ENCODE measurements at regions not wholly inside any gene's neighbourhood (a gene's known extent, or its start where the extent isn't known, plus 50 kb on each side); places are given as distances from the start of the nearest gene placed in this dataset.
"Not testable (repeated sequence)": the region's sequence is repeated elsewhere in the genome, so short reads cannot be mapped to it uniquely, and the experiment has no call there.

DNA sequence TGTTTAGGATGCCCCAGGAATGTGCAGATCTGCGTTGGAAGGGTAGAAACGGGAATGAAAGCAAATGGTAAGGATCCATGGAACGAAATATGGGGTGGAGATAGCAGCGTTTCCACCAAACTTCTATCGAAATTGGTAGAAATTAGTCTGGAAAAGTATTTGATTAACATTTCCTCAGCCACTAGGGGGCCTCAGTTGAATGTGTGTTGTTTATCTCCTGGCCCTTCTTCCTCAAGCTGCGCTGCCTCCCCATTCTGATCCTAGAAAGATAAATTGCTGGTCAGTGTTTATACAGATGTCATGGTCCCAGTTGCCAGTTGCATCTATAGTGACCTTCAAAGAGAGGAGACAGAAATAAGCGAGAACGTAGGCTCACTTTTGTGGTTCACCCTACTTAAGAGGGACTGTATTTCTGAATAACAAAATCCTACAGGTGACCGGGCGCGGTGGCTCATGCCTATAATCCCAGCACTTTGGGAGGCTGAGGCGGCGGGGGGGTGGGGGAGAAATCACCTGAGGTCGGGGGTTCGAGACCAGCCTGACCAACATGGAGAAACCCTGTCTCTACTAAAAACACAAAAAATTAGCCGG lies 457.1 kb downstream of the SQOR start:
- Histone ChIP-seq H3K27ac (ENCODE audit: insufficient read depth, low read length) (no peak overlapping the region), H3K9me1 (ENCODE audit: insufficient read depth, low read length) (no peaks in the 10 kb centered on the region), H3K4me3 (ENCODE audit: insufficient read depth, low read depth, low read length) (no peak overlapping the region; the same call in 1 of the 2 replicates), H3K18ac (ENCODE audit: low read depth, low read length) (peak overlapping the region; percentile 43; the same call in 1 of the 2 replicates), H2AK5ac (ENCODE audit: low read depth, low read length) (no peak overlapping the region), H3K4me2 (ENCODE audit: low read depth, low read length) (peak overlapping the region; percentile 69; the same call in 1 of the 2 replicates), H2BK120ac (ENCODE audit: low read depth, low read length) (peak overlapping the region; percentile 80; the same call in 1 of the 2 replicates), H4K5ac (ENCODE audit: low read depth, low read length) (no peak overlapping the region), H2BK20ac (ENCODE audit: low read depth, low read length) (peak overlapping the region; percentile 82; the same call in 1 of the 2 replicates), H3K23ac (ENCODE audit: low read depth, low read length) (no peak overlapping the region), H3K79me1 (ENCODE audit: low read depth in 1 of 2, low read length in 2 of 2) (no peaks in the 10 kb centered on the region), H2AFZ (replicated peaks; ENCODE audit: low read length, poor library complexity) (no peak overlapping the region), H3K36me3 (ENCODE audit: control insufficient read depth, insufficient read depth, low read length) (no peaks in the 10 kb centered on the region), H3K14ac (replicated peaks; ENCODE audit: low read depth, low read length) (no peak overlapping the region), H3K27me3 (ENCODE audit: control insufficient read depth, insufficient read depth, low read length) (no peaks in the 10 kb centered on the region), H3K56ac (ENCODE audit: extremely low read depth, insufficient read depth, low read length) (0 out of 2 replicates have a peak overlapping the region, but pooled peaks have one; percentile 4), H4K91ac (ENCODE audit: insufficient read depth, low read depth, low read length) (no peak overlapping the region), H3K4me1 (ENCODE audit: control insufficient read depth, insufficient read depth, low read length) (0 out of 2 replicates have a peak, but pooled peaks cover 2% of the 10 kb centered on the region), H3K9me3 (ENCODE audit: control insufficient read depth, insufficient read depth, low read length) (peaks cover 3% of the 10 kb centered on the region; the same call in 1 of the 2 replicates), H3K9ac (ENCODE audit: low read depth, low read length) (no peak overlapping the region), H4K8ac (ENCODE audit: low read depth in 2 of 2, low read length in 2 of 2) (no peak overlapping the region), H2BK5ac (ENCODE audit: low read depth, low read length, poor library complexity, severe bottlenecking) (no peak overlapping the region), H2AK9ac (replicated peaks; ENCODE audit: low read depth, low read length, poor library complexity) (no peak overlapping the region), H2BK15ac (ENCODE audit: low read depth, low read length) (no peak overlapping the region), H3K4ac (ENCODE audit: low read depth, low read length) (0 out of 2 replicates have a peak overlapping the region, but pooled peaks have one; percentile 45), H4K20me1 (ENCODE audit: insufficient read depth, low read length) (no peaks in the 10 kb centered on the region)
- peak; percentile 47 for DNase-seq
- in situ Hi-C loops (cut with MboI; ENCODE audit: low sequenced_read_pairs): no loop called here
- WGBS, 2 experiments (ENCODE audit: extremely low coverage in 2 of 2, insufficient read length in 1 of 2): 20% methylated on average over 1 of the region's 16 CpGs; no CpG with 5 or more reads in 1 of the 2 experiments
- 0 out of 2 replicates have a peak, but pooled peaks have one; percentile 32 for ATAC-seq (ENCODE audit: low read depth)
- BruUV-seq (replicated peaks): no TSS peak
- peak; percentile 34; the same call in 1 of the 2 replicates for TF ChIP-seq SMC3 (IDR thresholded peaks at IDR 0.05; ENCODE audit: low read depth, low read length)
- TF ChIP-seq CTCF (conservative IDR thresholded peaks at IDR 0.05; ENCODE audit: low read depth, low read length): peak; percentile 48
- peak; percentile 60 for TF ChIP-seq RAD21 (IDR thresholded peaks at IDR 0.05; ENCODE audit: low read length)
- no peak for TF ChIP-seq MAZ (IDR thresholded peaks at IDR 0.05; ENCODE audit: borderline replicate concordance, low read depth, low read length)
- POLR2A ChIA-PET (ENCODE audit: unreplicated experiment): no interaction called here
- intact Hi-C loops (cut with micrococcal nuclease): loop anchor here (5.0 kb wide), 1 partner anchor 220 kb away; no protein-coding TSS in a partner anchor
- CTCF ChIA-PET: interaction anchor here (0.5 to 0.7 kb wide), 3 partner anchors 13 to 217 kb away, joined by 3 read pairs; no protein-coding TSS in a partner anchor
- dilution Hi-C loops (cut with HindIII; ENCODE audit: low sequenced_read_pairs, unreplicated experiment): no loop called here

DNA sequence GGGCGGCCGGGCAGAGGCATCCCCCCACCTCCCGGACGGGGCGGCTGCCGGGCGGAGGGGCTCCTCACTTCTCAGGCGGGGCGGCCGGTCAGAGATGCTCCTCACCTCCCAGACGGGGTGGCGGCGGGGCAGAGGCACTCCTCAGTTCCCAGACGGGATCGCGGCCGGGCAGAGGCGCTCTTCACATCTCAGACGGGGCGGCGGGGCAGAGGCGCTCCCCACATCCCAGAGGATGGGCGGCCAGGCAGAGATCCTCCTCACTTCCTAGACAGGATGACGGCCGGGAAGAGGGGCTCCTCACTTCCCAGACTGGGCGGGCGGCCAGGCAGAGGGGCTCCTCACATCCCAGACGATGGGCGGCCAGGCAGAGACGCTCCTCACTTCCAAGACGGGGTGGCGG lies 463.2 kb downstream of the SQOR start:
- H2AK9ac ChIP-seq (replicated peaks; ENCODE audit: low read depth, low read length, poor library complexity); CTCF ChIA-PET; H4K8ac ChIP-seq (ENCODE audit: low read depth in 2 of 2, low read length in 2 of 2); H3K23ac ChIP-seq (ENCODE audit: low read depth, low read length); H3K79me1 ChIP-seq (ENCODE audit: low read depth in 1 of 2, low read length in 2 of 2); H3K9me1 ChIP-seq (ENCODE audit: insufficient read depth, low read length); dilution Hi-C loops (cut with HindIII; ENCODE audit: low sequenced_read_pairs, unreplicated experiment); BruUV-seq (replicated peaks); H2BK20ac ChIP-seq (ENCODE audit: low read depth, low read length); H3K4ac ChIP-seq (ENCODE audit: low read depth, low read length); H2BK120ac ChIP-seq (ENCODE audit: low read depth, low read length); H2BK5ac ChIP-seq (ENCODE audit: low read depth, low read length, poor library complexity, severe bottlenecking); H3K56ac ChIP-seq (ENCODE audit: extremely low read depth, insufficient read depth, low read length); H3K9me3 ChIP-seq (ENCODE audit: control insufficient read depth, insufficient read depth, low read length); H4K5ac ChIP-seq (ENCODE audit: low read depth, low read length); POLR2A ChIA-PET (ENCODE audit: unreplicated experiment); in situ Hi-C loops (cut with MboI; ENCODE audit: low sequenced_read_pairs); H3K14ac ChIP-seq (replicated peaks; ENCODE audit: low read depth, low read length); H3K18ac ChIP-seq (ENCODE audit: low read depth, low read length); H2BK15ac ChIP-seq (ENCODE audit: low read depth, low read length); H3K4me3 ChIP-seq (ENCODE audit: insufficient read depth, low read depth, low read length); H3K4me1 ChIP-seq (ENCODE audit: control insufficient read depth, insufficient read depth, low read length); H3K27me3 ChIP-seq (ENCODE audit: control insufficient read depth, insufficient read depth, low read length); H3K36me3 ChIP-seq (ENCODE audit: control insufficient read depth, insufficient read depth, low read length); H2AFZ ChIP-seq (replicated peaks; ENCODE audit: low read length, poor library complexity); H4K91ac ChIP-seq (ENCODE audit: insufficient read depth, low read depth, low read length); H2AK5ac ChIP-seq (ENCODE audit: low read depth, low read length); H3K27ac ChIP-seq (ENCODE audit: insufficient read depth, low read length); H3K9ac ChIP-seq (ENCODE audit: low read depth, low read length); H4K20me1 ChIP-seq (ENCODE audit: insufficient read depth, low read length); intact Hi-C loops (cut with micrococcal nuclease); DNase-seq; H3K4me2 ChIP-seq (ENCODE audit: low read depth, low read length); ATAC-seq (ENCODE audit: low read depth): not testable (repeated sequence)
- 100% methylated on average over 1 of the region's 32 CpGs; no CpG with 5 or more reads in 1 of the 2 experiments for WGBS, 2 experiments (ENCODE audit: extremely low coverage in 2 of 2, insufficient read length in 1 of 2)

Data from IMR-90 (cell line).